ENCODE measurements at regions not wholly inside any gene's neighbourhood (a gene's known extent, or its start where the extent isn't known, plus 50 kb on each side); places are given as distances from the start of the nearest gene placed in this dataset.

GRCh38 chr1:232377494-232377770 is 252.5 kb downstream of the SIPA1L2 start:
- no peak for TF ChIP-seq PBX3 (IDR thresholded peaks at IDR 0.05)
- no peak for TF ChIP-seq EP300 (IDR thresholded peaks at IDR 0.05; ENCODE audit: borderline replicate concordance in 1 of 2, low read depth in 1 of 2, low read length in 1 of 2)
- no peak for TF ChIP-seq FOXJ3 (CRISPR knock-in tag; IDR thresholded peaks at IDR 0.05)
- TF ChIP-seq GATA2 (CRISPR knock-in tag; IDR thresholded peaks at IDR 0.05): no peak
- TF ChIP-seq, protein P1, sequence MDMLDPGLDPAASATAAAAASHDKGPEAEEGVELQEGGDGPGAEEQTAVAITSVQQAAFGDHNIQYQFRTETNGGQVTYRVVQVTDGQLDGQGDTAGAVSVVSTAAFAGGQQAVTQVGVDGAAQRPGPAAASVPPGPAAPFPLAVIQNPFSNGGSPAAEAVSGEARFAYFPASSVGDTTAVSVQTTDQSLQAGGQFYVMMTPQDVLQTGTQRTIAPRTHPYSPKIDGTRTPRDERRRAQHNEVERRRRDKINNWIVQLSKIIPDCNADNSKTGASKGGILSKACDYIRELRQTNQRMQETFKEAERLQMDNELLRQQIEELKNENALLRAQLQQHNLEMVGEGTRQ (IDR thresholded peaks at IDR 0.05; ENCODE audit: borderline replicate concordance, low read depth, low read length): no peak
- TF ChIP-seq TCF12 (IDR thresholded peaks at IDR 0.05): no peak
- no peak for TF ChIP-seq CTCF (IDR thresholded peaks at IDR 0.05)
- TF ChIP-seq USF1 (IDR thresholded peaks at IDR 0.05; ENCODE audit: borderline replicate concordance, low read depth): no peak
- no peak for TF ChIP-seq JUND (IDR thresholded peaks at IDR 0.05)
- TF ChIP-seq TAF1 (IDR thresholded peaks at IDR 0.05; ENCODE audit: borderline replicate concordance, low read depth, low read length): no peak

Data from SK-N-SH (cell line).